ENCODE measurements at regions not wholly inside any gene's neighbourhood (a gene's known extent, or its start where the extent isn't known, plus 50 kb on each side); places are given as distances from the start of the nearest gene placed in this dataset.

GRCh38 chr11:15704556-15704955 is 589.8 kb downstream of the INSC start:
- Histone ChIP-seq H3K27ac (ENCODE audit: low read length) (no peak overlapping the region), H3K4me1 (ENCODE audit: insufficient read depth, low read length) (no peaks in the 10 kb centered on the region), H3K4me2 (ENCODE audit: insufficient read depth, low read length) (no peak overlapping the region), H3K27me3 (ENCODE audit: insufficient read depth, low read length, poor library complexity) (peaks cover 3% of the 10 kb centered on the region), H3K9me3 (ENCODE audit: insufficient read depth, low read length, severe bottlenecking) (no peaks in the 10 kb centered on the region), H2AFZ (ENCODE audit: low read depth, low read length) (no peak overlapping the region), H3K36me3 (ENCODE audit: insufficient read depth, low read length) (no peaks in the 10 kb centered on the region), H3K9ac (ENCODE audit: low read depth, low read length) (no peak overlapping the region), H3K4me3 (ENCODE audit: low read depth in 1 of 2, low read length in 2 of 2) (no peak overlapping the region), H3K79me2 (ENCODE audit: insufficient read depth, low read length) (no peaks in the 10 kb centered on the region), H4K20me1 (ENCODE audit: insufficient read depth, low read length) (no peaks in the 10 kb centered on the region)
- no peak for TF ChIP-seq CTCF (IDR thresholded peaks at IDR 0.05; ENCODE audit: borderline replicate concordance, extremely low read depth, low read length, poor library complexity, severe bottlenecking)
- TF ChIP-seq EZH2 (IDR thresholded peaks at IDR 0.05; ENCODE audit: borderline replicate concordance, low read depth, low read length, severe bottlenecking): no peak
- DNase-seq (no peak), ATAC-seq (ENCODE audit: insufficient read depth, low read depth) (no peak)

GRCh38 chr11:15705891-15706290 is 591.2 kb downstream of the INSC start:
- Histone ChIP-seq H3K27me3 (ENCODE audit: insufficient read depth, low read length, poor library complexity) (peaks cover 3% of the 10 kb centered on the region), H3K9me3 (ENCODE audit: insufficient read depth, low read length, severe bottlenecking) (no peaks in the 10 kb centered on the region), H4K20me1 (ENCODE audit: insufficient read depth, low read length) (no peaks in the 10 kb centered on the region), H3K4me2 (ENCODE audit: insufficient read depth, low read length) (no peak overlapping the region), H3K27ac (ENCODE audit: low read length) (no peak overlapping the region), H3K4me1 (ENCODE audit: insufficient read depth, low read length) (no peaks in the 10 kb centered on the region), H2AFZ (ENCODE audit: low read depth, low read length) (no peak overlapping the region), H3K9ac (ENCODE audit: low read depth, low read length) (no peak overlapping the region), H3K36me3 (ENCODE audit: insufficient read depth, low read length) (no peaks in the 10 kb centered on the region), H3K4me3 (ENCODE audit: low read depth in 1 of 2, low read length in 2 of 2) (no peak overlapping the region), H3K79me2 (ENCODE audit: insufficient read depth, low read length) (no peaks in the 10 kb centered on the region)
- DNase-seq (no peak), ATAC-seq (ENCODE audit: insufficient read depth, low read depth) (no peak)
- TF ChIP-seq CTCF (IDR thresholded peaks at IDR 0.05; ENCODE audit: borderline replicate concordance, extremely low read depth, low read length, poor library complexity, severe bottlenecking): no peak
- TF ChIP-seq EZH2 (IDR thresholded peaks at IDR 0.05; ENCODE audit: borderline replicate concordance, low read depth, low read length, severe bottlenecking): no peak

GRCh38 chr11:15707194-15707593 is 592.5 kb downstream of the INSC start:
- Histone ChIP-seq H3K9ac (ENCODE audit: low read depth, low read length) (no peak overlapping the region), H3K4me3 (ENCODE audit: low read depth in 1 of 2, low read length in 2 of 2) (no peak overlapping the region), H3K4me2 (ENCODE audit: insufficient read depth, low read length) (no peak overlapping the region), H3K9me3 (ENCODE audit: insufficient read depth, low read length, severe bottlenecking) (no peaks in the 10 kb centered on the region), H4K20me1 (ENCODE audit: insufficient read depth, low read length) (no peaks in the 10 kb centered on the region), H3K27me3 (ENCODE audit: insufficient read depth, low read length, poor library complexity) (peaks cover 3% of the 10 kb centered on the region), H2AFZ (ENCODE audit: low read depth, low read length) (no peak overlapping the region), H3K36me3 (ENCODE audit: insufficient read depth, low read length) (no peaks in the 10 kb centered on the region), H3K79me2 (ENCODE audit: insufficient read depth, low read length) (no peaks in the 10 kb centered on the region), H3K4me1 (ENCODE audit: insufficient read depth, low read length) (no peaks in the 10 kb centered on the region), H3K27ac (ENCODE audit: low read length) (no peak overlapping the region)
- TF ChIP-seq CTCF (IDR thresholded peaks at IDR 0.05; ENCODE audit: borderline replicate concordance, extremely low read depth, low read length, poor library complexity, severe bottlenecking): no peak
- no peak for ATAC-seq (ENCODE audit: insufficient read depth, low read depth)
- DNase-seq: no peak

GRCh38 chr11:15707971-15708370 is 593.2 kb downstream of the INSC start:
- Histone ChIP-seq H3K4me1 (ENCODE audit: insufficient read depth, low read length) (no peaks in the 10 kb centered on the region), H3K9ac (ENCODE audit: low read depth, low read length) (no peak overlapping the region), H3K36me3 (ENCODE audit: insufficient read depth, low read length) (no peaks in the 10 kb centered on the region), H3K4me2 (ENCODE audit: insufficient read depth, low read length) (no peak overlapping the region), H4K20me1 (ENCODE audit: insufficient read depth, low read length) (no peaks in the 10 kb centered on the region), H3K4me3 (ENCODE audit: low read depth in 1 of 2, low read length in 2 of 2) (no peak overlapping the region), H3K27ac (ENCODE audit: low read length) (no peak overlapping the region), H3K27me3 (ENCODE audit: insufficient read depth, low read length, poor library complexity) (peaks cover 3% of the 10 kb centered on the region), H3K79me2 (ENCODE audit: insufficient read depth, low read length) (no peaks in the 10 kb centered on the region), H2AFZ (ENCODE audit: low read depth, low read length) (no peak overlapping the region), H3K9me3 (ENCODE audit: insufficient read depth, low read length, severe bottlenecking) (no peaks in the 10 kb centered on the region)
- no peak for TF ChIP-seq EZH2 (IDR thresholded peaks at IDR 0.05; ENCODE audit: borderline replicate concordance, low read depth, low read length, severe bottlenecking)
- no peak for TF ChIP-seq CTCF (IDR thresholded peaks at IDR 0.05; ENCODE audit: borderline replicate concordance, extremely low read depth, low read length, poor library complexity, severe bottlenecking)
- DNase-seq: no peak
- no peak for ATAC-seq (ENCODE audit: insufficient read depth, low read depth)
